Testis (tissue), 2 donors: ENCODE measurements at regions not wholly inside any gene's neighbourhood (a gene's known extent, or its start where the extent isn't known, plus 50 kb on each side); places are given as distances from the start of the nearest gene placed in this dataset.

Experiments used
- DNase-seq: peaks from one replicate; pipeline ENCODE4 v3.0.0-alpha.2; 2019
- H3K27ac ChIP-seq, 2 donors: fragments of 200-600 bp; sonication (generic); one replicate each; pipeline ENCODE4 v1.5.1; 2019
- H3K27me3 ChIP-seq: fragments of 200-600 bp; sonication (generic); one replicate; pipeline ENCODE4 v1.5.1; 2019
- H3K36me3 ChIP-seq: fragments of 200-600 bp; sonication (generic); one replicate; pipeline ENCODE4 v1.5.1; 2017; ENCODE audit warnings: low read depth; ENCODE audit errors: missing control alignments
- H3K4me1 ChIP-seq: fragments of 200-600 bp; sonication (generic); one replicate; pipeline ENCODE4 v1.5.1; 2019
- H3K4me3 ChIP-seq, 2 donors: fragments of 200-600 bp; sonication (generic); one replicate each; pipeline ENCODE4 v1.5.1; 2017 to 2019
- H3K9me3 ChIP-seq: fragments of 200-600 bp; sonication (generic); one replicate; pipeline ENCODE4 v1.5.1; 2017
- CTCF ChIP-seq, 3 experiments: fragments of 450-650 bp in 2 of 3; fragments of 200-600 bp in 1 of 3; sonication (generic) in 1 of 3; IDR thresholded peaks; one replicate each; pipeline ENCODE4 v1.5.1; 2016 to 2019; ENCODE audit warnings: antibody characterized with exemption in 3 of 3, mild to moderate bottlenecking in 2 of 3, moderate library complexity in 1 of 3
- POLR2A ChIP-seq: fragments of 450-650 bp; IDR thresholded peaks from one replicate; pipeline ENCODE4 v1.6.1; 2017; ENCODE audit warnings: antibody characterized with exemption, mild to moderate bottlenecking, moderate library complexity
- WGBS, 2 donors: methylation state at CpG; one replicate each; pipeline ENCODE4 v1.1.5; 2018; 5-methylcytosine and 5-hydroxymethylcytosine counted together
- intact Hi-C: fragments of 100-400 bp; cut with DNase I; formaldehyde crosslinking; loops from one replicate; pipeline ENCODE4 v1.15.1; 2023; ENCODE audit warnings: low total_unique reads

- H3K27ac ChIP-seq = no peak overlapping the region
- no peaks in the 10 kb centered on the region for H3K4me1 ChIP-seq
- H3K27me3 ChIP-seq = no peaks in the 10 kb centered on the region
- no peak for DNase-seq
- no peaks in the 10 kb centered on the region for H3K9me3 ChIP-seq
- WGBS, 2 donors = 77 to 84% methylated on average over 8 of the region's 8 CpGs
- no peak overlapping the region for H3K4me3 ChIP-seq
- TF ChIP-seq POLR2A = no peak
- TF ChIP-seq CTCF (IDR thresholded peaks at IDR 0.05) = no peak
- H3K36me3 ChIP-seq = no peaks in the 10 kb centered on the region
- intact Hi-C loops = no loop called here
Observed at GRCh38 chr9:119526698-119527097, 157.5 kb upstream of the BRINP1 start.

- Histone ChIP-seq H3K9me3 (no peaks in the 10 kb centered on the region), H3K4me3 (no peak overlapping the region), H3K36me3 (no peaks in the 10 kb centered on the region), H3K27ac (no peak overlapping the region), H3K27me3 (no peaks in the 10 kb centered on the region), H3K4me1 (no peaks in the 10 kb centered on the region)
- 66 to 75% methylated on average over 1 of the region's 1 CpG for WGBS, 2 donors
- intact Hi-C loops = no loop called here
- DNase-seq = no peak
- TF ChIP-seq POLR2A = no peak
- TF ChIP-seq CTCF (IDR thresholded peaks at IDR 0.05) = no peak
Observed at GRCh38 chr9:119523508-119523907, 154.3 kb upstream of the BRINP1 start.

GRCh38 chr9:119522381-119522780, 153.1 kb upstream of the BRINP1 start:
- intact Hi-C loops = no loop called here
- no peak for DNase-seq
- H3K36me3 ChIP-seq = no peaks in the 10 kb centered on the region
- 62 to 86% methylated on average over 2 of the region's 2 CpGs for WGBS, 2 donors
- no peak overlapping the region for H3K27ac ChIP-seq
- H3K9me3 ChIP-seq = no peaks in the 10 kb centered on the region
- H3K27me3 ChIP-seq = no peaks in the 10 kb centered on the region
- no peak for TF ChIP-seq CTCF (IDR thresholded peaks at IDR 0.05)
- TF ChIP-seq POLR2A = no peak
- H3K4me1 ChIP-seq = no peaks in the 10 kb centered on the region
- H3K4me3 ChIP-seq = no peak overlapping the region

- Histone ChIP-seq H3K4me1 (no peaks in the 10 kb centered on the region), H3K36me3 (no peaks in the 10 kb centered on the region), H3K9me3 (no peaks in the 10 kb centered on the region), H3K27ac (no peak overlapping the region), H3K4me3 (no peak overlapping the region), H3K27me3 (no peaks in the 10 kb centered on the region)
- intact Hi-C loops = no loop called here
- no peak for DNase-seq
- TF ChIP-seq POLR2A (no peak), CTCF (IDR thresholded peaks at IDR 0.05) (no peak)
- 68 to 87% methylated on average over 2 of the region's 2 CpGs for WGBS, 2 donors
Observed at GRCh38 chr9:119509291-119509905, 140.2 kb upstream of the BRINP1 start.

- no peaks in the 10 kb centered on the region for H3K9me3 ChIP-seq
- no peak overlapping the region for H3K27ac ChIP-seq
- TF ChIP-seq CTCF (IDR thresholded peaks at IDR 0.05) (no peak), POLR2A (no peak)
- intact Hi-C loops = no loop called here
- WGBS, 2 donors = 89 to 97% methylated on average over 3 of the region's 3 CpGs
- DNase-seq = no peak
- no peak overlapping the region for H3K4me3 ChIP-seq
- no peaks in the 10 kb centered on the region for H3K27me3 ChIP-seq
- H3K4me1 ChIP-seq = no peaks in the 10 kb centered on the region
- no peaks in the 10 kb centered on the region for H3K36me3 ChIP-seq
Observed at GRCh38 chr9:119501374-119501773, 132.1 kb upstream of the BRINP1 start.
